Stimulated activated effector memory CD8-positive, alpha-beta T cell treated with anti-CD3 and anti-CD28 coated beads, Interleukin-12 subunit alpha, Interleukin-12 subunit beta, amount 100 ng/mL, for 72 hours (primary cell): ENCODE measurements at regions not wholly inside any gene's neighbourhood (a gene's known extent, or its start where the extent isn't known, plus 50 kb on each side); places are given as distances from the start of the nearest gene placed in this dataset.
A peak's percentile ranks its signal among the peaks of the same experiment; 100 is the strongest.
"Not testable (repeated sequence)": the region's sequence is repeated elsewhere in the genome, so short reads cannot be mapped to it uniquely, and the experiment has no call there.

Experiments
- ATAC-seq: fragments of 150-1000 bp; cut with Tn5 transposase; 2 replicates; pipeline ENCODE4 v1.10.0; 2021
- DNase-seq, 2 donors: peaks; one replicate each; pipeline ENCODE4 v3.0.0; 2021 to 2022; ENCODE audit warnings: low spot score in 2 of 2
- H3K27ac Mint-ChIP-seq: one replicate; pipeline ENCODE4 v1.8.0; 2022; ENCODE audit warnings: mild to moderate bottlenecking, mixed read lengths
- H3K36me3 Mint-ChIP-seq: one replicate; pipeline ENCODE4 v1.8.0; 2022; ENCODE audit warnings: mild to moderate bottlenecking, mixed read lengths
- H3K4me1 Mint-ChIP-seq: one replicate; pipeline ENCODE4 v1.8.0; 2022; ENCODE audit warnings: mixed read lengths
- H3K4me3 Mint-ChIP-seq: one replicate; pipeline ENCODE4 v1.8.0; 2022; ENCODE audit warnings: mild to moderate bottlenecking, mixed read lengths
- H3K9me3 Mint-ChIP-seq: one replicate; pipeline ENCODE4 v1.8.0; 2022; ENCODE audit warnings: mixed read lengths

DNA sequence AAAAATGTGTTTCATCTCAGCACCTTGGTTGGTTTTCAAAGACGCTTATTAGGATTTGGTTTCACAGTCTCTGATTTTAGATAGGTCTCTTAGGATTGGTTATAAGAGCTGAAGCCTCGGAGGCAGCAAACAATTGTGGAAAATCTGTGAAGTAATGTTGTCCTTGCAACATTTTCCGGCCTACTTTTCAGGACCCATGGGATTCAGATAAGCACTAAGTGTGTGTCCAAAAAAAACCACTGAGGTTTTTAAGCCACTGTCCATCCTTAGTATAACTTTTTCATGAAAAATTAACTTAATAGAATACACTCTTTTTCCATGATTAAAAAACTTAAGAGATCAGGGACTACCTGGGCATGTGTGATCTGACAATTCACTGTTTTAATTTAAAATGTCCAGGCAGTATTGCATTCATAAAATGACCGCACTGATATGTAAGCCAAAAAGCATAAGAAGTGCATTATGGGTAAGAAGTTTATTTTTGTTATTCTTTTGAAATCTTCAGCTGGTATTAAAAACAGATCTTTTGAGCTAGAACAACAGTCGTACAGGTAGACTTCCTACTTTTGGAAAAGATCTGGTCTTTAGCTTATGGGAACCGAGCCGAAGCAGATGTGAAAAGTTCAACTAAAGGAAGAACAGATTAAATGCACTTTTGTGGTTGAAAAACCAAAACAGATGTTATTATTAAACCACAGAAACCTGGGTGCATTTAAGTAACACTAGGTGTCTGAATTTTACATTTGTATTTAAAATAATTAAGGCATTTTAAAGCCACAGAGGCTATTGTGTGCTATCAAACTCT lies 479.4 kb upstream of the ZEB2 start:
- ATAC-seq (no peak), DNase-seq (no peak)
- H3K4me3 Mint-ChIP-seq: no peak overlapping the region

DNA sequence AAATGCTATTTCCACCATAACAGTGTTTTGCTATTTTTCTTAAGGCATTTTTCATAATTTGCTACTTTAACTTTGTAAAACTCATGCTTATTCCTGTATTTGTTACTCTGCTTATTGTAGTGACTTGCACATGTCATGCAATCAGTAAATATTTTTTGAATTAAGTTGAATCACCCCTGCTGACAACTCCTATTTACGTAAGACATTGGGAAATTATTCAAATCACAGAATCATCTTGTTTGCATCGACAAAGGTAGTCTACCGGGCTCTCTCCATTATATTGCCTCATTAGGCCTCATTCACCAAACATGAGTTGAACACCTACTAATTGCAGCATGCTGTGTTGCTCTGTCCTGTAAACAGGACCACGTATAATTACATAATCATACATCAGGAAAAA lies 478.5 kb upstream of the ZEB2 start:
- no peak for DNase-seq
- H3K36me3 Mint-ChIP-seq: no peaks in the 10 kb centered on the region
- ATAC-seq: no peak
- no peaks in the 10 kb centered on the region for H3K9me3 Mint-ChIP-seq
- no peaks in the 10 kb centered on the region for H3K4me1 Mint-ChIP-seq
- no peak overlapping the region for H3K27ac Mint-ChIP-seq
- no peak overlapping the region for H3K4me3 Mint-ChIP-seq

More for the DNA sequence above, 479.4 kb upstream of the ZEB2 start:
- no peaks in the 10 kb centered on the region for H3K4me1 Mint-ChIP-seq
- H3K9me3 Mint-ChIP-seq: no peaks in the 10 kb centered on the region
- no peaks in the 10 kb centered on the region for H3K36me3 Mint-ChIP-seq
- H3K27ac Mint-ChIP-seq: no peak overlapping the region

DNA sequence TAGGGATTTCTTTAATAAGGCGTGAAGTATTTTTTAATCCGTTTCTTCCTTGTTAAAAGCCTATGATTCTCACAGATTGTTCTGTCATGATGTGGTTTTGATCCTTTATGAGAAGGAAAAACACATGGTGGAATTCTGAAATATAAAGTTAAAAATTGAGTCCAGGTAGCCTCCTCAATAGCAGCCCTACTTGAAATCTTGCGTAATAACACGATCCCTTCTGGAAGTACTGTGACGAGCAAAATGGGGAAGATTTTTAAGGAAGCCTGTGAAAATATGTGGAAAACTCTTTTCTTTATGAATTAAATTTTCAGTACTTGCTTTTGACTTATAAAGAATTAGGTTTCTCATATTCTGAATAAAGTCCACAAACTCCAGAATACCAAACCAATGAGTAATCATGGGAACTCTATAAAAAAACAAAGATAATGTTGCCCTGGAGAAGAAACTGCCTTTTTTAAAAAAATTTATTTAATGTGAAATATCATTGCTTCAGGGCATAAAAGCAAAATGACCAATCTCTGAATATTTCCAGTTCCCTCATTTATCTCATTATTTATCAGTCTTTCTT lies 476.4 kb upstream of the ZEB2 start:
- no peaks in the 10 kb centered on the region for H3K4me1 Mint-ChIP-seq
- H3K27ac Mint-ChIP-seq: no peak overlapping the region
- no peak for ATAC-seq
- DNase-seq: no peak
- no peaks in the 10 kb centered on the region for H3K9me3 Mint-ChIP-seq
- no peaks in the 10 kb centered on the region for H3K36me3 Mint-ChIP-seq
- H3K4me3 Mint-ChIP-seq: no peak overlapping the region

DNA sequence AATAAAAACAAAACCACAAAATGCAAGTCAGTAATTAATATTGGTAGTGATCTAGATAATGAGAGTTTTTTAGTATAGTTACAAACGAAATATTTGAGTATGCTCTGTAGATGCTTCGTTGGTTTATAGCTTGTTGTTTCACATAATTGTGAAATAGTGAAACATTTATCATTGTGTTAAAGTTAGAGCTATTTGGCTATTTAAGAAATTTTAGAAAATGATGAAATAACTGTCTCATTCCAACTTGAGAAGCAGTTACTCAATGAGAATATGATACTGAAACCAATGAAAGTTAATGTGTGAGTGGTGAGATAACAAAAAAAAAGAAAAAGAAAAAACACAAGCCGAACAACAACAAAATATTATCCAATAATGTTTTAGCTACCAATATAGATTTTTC lies 475.6 kb upstream of the ZEB2 start:
- no peak overlapping the region for H3K27ac Mint-ChIP-seq
- H3K9me3 Mint-ChIP-seq: no peaks in the 10 kb centered on the region
- no peak for ATAC-seq

DNA sequence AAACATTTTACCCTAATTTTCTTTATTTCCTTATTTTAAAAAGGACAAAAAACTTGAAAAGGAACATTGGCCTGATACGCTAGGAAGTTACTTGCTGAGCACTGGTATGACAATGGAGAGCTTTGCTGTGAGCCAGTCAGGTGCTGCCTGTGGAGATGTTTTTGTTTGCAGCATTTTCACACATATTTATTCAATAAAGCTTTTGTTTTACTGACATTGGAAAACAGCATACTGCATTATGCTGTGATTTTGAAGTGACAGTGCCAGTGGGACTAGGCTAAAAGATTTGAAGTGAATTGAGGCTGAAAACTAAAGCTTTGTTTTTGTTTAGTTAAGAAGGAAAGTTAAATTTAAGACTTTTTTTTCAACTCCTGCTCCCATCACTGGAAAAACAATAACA lies 470.7 kb upstream of the ZEB2 start:
- no peak overlapping the region for H3K27ac Mint-ChIP-seq
- no peak for DNase-seq
- no peaks in the 10 kb centered on the region for H3K4me1 Mint-ChIP-seq
- no peak for ATAC-seq
- peaks cover 4% of the 10 kb centered on the region for H3K9me3 Mint-ChIP-seq
- H3K4me3 Mint-ChIP-seq: no peak overlapping the region
- no peaks in the 10 kb centered on the region for H3K36me3 Mint-ChIP-seq

More for the DNA sequence above, 475.6 kb upstream of the ZEB2 start:
- H3K4me3 Mint-ChIP-seq: no peak overlapping the region
- no peaks in the 10 kb centered on the region for H3K36me3 Mint-ChIP-seq
- DNase-seq: no peak
- no peaks in the 10 kb centered on the region for H3K4me1 Mint-ChIP-seq

DNA sequence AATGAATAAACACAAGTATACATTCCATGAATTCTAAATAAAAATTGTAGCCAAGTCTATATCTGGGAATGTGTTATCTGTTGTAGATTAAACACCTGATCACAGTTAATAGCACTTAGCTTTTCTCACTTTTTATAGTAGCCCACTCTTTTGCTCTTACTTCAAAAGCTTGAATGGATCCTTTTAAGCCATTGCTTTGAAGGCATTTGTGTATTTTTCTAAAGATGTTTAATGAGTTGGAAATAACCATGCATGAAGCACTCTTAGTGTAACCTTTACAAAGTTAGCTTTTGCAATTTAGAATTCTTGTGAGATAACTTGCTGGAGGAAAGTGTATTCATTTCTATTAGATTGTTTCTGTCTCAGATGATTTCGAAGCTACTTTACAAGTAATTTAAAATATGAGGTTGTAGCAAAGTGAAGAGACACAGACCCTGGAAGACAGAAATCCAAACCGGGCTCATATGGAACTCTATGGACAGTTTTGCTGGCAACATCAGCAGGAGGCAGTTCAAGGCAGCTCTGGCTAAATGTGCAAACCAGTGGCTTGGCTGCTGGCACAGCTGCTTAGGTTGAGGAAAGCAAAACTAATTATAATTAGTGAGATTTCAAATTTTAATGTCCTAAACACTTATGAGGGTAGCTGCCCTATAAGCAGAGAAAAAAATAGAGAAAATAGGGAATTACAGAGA lies 469.8 kb upstream of the ZEB2 start:
- DNase-seq: no peak
- H3K27ac Mint-ChIP-seq: no peak overlapping the region

DNA sequence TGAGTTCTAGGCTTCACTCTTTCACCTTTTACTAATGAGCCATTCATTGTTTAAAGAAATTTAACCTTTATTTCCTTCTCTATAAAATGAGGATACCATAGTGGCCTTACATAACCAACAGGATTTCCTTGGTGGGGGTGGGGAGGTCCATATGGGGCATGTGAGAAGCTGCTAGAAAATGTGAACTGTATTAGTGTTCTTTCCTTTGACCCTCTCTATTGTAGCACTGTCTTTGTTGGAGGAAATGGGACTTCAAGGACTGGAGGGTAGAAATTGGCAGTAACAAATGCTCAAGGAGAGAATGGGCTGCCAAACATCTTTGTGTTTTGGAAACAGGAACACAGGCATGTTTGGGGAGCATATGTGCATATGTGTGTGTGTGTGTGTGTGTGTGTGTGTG lies 468.7 kb upstream of the ZEB2 start:
- no peaks in the 10 kb centered on the region for H3K36me3 Mint-ChIP-seq

More for the DNA sequence above, 469.8 kb upstream of the ZEB2 start:
- Mint-ChIP-seq H3K9me3 (peaks cover 4% of the 10 kb centered on the region), H3K4me3 (no peak overlapping the region), H3K4me1 (no peaks in the 10 kb centered on the region), H3K36me3 (no peaks in the 10 kb centered on the region)
- ATAC-seq: no peak

DNA sequence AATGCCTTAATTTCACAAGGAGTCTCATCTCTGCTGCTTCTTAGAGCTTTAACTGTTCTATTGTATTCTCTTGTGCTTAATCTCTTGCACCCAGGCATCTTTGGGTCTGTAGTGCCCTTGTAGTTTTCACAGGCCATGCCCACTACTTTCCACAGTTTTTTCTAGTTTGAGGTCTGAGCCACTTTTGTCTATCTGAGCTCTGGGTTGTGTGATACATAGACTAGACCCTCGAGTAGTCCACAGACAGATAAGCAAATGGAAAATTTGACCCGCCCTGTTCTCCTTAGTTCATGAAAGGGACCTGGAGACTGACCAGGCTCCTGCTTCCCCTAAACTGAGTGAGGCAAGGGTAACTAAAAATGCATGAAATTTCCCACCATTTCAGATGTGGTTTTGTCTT lies 466.8 kb upstream of the ZEB2 start:
- DNase-seq (no peak), ATAC-seq (no peak)
- no peaks in the 10 kb centered on the region for H3K4me1 Mint-ChIP-seq
- H3K9me3 Mint-ChIP-seq: peaks cover 4% of the 10 kb centered on the region
- H3K36me3 Mint-ChIP-seq: no peaks in the 10 kb centered on the region
- no peak overlapping the region for H3K4me3 Mint-ChIP-seq
- H3K27ac Mint-ChIP-seq: no peak overlapping the region

More for the DNA sequence above, 468.7 kb upstream of the ZEB2 start:
- ATAC-seq (no peak), DNase-seq (no peak)
- Mint-ChIP-seq H3K4me3 (no peak overlapping the region), H3K9me3 (peaks cover 4% of the 10 kb centered on the region), H3K27ac (no peak overlapping the region), H3K4me1 (no peaks in the 10 kb centered on the region)

DNA sequence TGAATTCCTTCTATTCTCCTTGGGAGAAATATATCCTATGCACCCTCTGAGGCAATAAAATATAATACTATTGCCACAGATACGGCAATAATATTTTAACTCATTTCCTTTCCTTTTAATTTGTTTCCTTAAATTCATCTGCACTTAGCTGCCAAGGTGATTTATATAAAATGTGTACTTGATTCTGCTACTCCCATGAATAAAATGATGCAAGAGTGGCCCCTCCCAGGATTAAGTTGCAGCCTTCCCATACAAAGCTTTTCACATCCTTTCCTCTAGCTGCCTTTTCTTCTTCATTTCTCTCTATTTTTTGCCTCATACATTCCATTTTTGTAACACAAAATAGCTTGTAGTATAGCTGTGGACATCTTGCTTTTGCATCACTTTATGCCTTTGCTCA lies 464.1 kb upstream of the ZEB2 start:
- Mint-ChIP-seq H3K4me1 (no peaks in the 10 kb centered on the region), H3K36me3 (no peaks in the 10 kb centered on the region), H3K9me3 (peaks cover 6% of the 10 kb centered on the region), H3K27ac (no peak overlapping the region), H3K4me3 (no peak overlapping the region)
- ATAC-seq (no peak), DNase-seq (no peak)

DNA sequence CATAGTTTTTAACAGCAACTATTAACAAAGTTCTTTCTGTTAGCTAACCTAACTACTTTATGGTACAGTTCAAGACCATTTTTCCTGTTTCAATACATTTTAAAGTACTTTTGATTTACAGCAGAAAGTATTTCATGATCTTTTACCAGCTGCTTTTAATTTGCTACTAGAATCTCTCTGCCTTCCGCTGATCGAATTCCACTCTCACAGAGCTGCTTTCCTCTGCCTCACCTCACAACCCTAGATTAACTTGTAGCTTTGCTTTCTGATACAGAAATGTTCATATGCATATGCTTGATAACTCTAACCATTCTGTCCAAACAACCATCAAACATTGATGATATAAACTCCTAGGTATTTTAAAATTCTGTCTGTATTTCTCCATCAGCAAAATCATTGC lies 463.2 kb upstream of the ZEB2 start:
- Mint-ChIP-seq H3K4me3 (no peak overlapping the region), H3K36me3 (no peaks in the 10 kb centered on the region), H3K4me1 (no peaks in the 10 kb centered on the region), H3K27ac (no peak overlapping the region), H3K9me3 (peaks cover 6% of the 10 kb centered on the region)
- DNase-seq (no peak), ATAC-seq (no peak)

DNA sequence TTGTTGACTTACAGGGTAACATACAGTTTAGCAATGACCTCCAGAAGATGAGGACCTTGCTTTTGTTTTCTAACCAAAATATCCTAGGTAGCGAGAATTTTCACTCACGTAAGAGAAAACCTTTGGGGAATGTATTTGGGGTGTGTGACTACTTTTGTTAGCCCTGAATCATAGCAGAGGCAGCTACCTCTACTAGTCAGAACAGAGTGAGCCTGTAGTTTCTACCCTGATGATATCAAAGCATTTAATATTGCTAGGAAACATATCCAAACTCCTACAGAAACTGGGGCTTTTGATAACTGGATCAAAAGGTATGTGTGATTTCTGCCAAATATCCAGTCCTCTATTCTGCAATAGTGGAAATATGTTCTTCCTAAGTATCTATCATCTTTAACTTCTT lies 462.6 kb upstream of the ZEB2 start:
- ATAC-seq (no peak), DNase-seq (no peak)
- Mint-ChIP-seq H3K4me1 (no peaks in the 10 kb centered on the region), H3K27ac (no peak overlapping the region), H3K9me3 (peaks cover 6% of the 10 kb centered on the region), H3K4me3 (no peak overlapping the region), H3K36me3 (no peaks in the 10 kb centered on the region)

DNA sequence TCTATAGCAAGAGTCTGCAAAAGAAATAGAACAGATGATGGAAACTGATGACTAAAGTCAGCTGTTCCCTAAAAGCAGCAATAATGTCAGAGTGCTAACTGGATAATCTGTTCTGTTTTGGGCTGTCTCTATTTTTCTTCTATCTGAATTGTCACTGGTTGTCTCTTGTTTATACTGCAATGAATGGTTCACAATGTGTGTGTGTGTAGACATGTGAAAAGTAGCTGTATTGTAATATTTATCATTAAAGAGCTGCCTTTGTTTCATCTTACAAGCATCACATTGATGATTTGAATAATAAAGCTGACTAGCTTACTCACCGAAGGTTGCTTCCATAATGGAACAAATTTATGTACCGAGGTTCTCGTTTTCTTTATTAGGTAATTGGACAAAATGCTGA lies 456.0 kb upstream of the ZEB2 start:
- no peak for DNase-seq
- H3K4me3 Mint-ChIP-seq: no peak overlapping the region
- H3K9me3 Mint-ChIP-seq: peaks cover 3% of the 10 kb centered on the region
- H3K27ac Mint-ChIP-seq: no peak overlapping the region
- no peak for ATAC-seq
- H3K4me1 Mint-ChIP-seq: no peaks in the 10 kb centered on the region
- H3K36me3 Mint-ChIP-seq: no peaks in the 10 kb centered on the region

DNA sequence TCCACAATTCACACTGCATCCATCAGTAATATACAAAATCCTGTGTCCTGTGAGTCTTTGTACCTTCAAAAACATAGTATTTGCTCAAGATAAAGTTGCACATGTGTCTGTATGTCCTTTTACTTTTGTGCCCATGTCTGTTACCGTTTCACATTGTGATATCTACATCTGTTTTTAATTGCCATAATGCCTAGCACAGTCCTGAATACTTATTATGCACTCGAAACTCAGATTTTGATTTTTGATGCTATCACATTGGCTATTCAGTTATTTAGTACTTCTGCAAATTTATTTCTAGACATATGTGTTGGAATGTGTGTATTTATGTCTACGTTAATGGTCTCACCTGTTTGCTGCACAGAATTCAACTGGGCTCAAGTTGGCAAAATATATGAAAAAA lies 452.8 kb upstream of the ZEB2 start:
- no peak for DNase-seq
- H3K4me1 Mint-ChIP-seq: no peaks in the 10 kb centered on the region
- no peak for ATAC-seq
- H3K9me3 Mint-ChIP-seq: peaks cover 7% of the 10 kb centered on the region
- no peak overlapping the region for H3K4me3 Mint-ChIP-seq
- H3K36me3 Mint-ChIP-seq: no peaks in the 10 kb centered on the region
- no peak overlapping the region for H3K27ac Mint-ChIP-seq

DNA sequence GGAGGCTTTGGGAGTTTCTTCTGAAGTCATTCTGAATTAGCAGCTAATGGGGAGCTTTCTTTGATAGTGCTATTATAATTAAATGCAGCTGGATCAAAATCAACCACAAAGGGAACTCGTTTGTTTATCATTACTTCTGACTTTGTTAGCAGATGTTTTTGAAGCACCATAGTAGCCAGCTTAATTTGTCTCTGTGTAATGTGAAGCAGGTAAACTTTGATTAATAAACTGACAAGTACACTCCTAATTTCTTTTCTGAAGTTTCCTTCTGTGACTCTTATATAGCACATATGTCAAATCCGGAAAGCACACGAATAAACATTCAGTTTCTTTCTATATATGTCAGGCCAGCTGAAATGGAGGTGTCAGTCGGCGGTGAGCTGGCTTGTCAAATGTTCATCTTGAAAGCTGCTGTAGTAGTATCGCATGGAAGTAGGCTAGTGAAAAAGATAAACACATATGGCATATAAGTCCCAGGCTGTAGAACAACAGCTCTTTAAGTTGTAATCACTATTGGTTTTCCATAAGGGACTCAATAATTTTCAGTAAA lies 451.9 kb upstream of the ZEB2 start:
- Mint-ChIP-seq H3K4me1 (no peaks in the 10 kb centered on the region), H3K9me3 (peaks cover 7% of the 10 kb centered on the region), H3K36me3 (no peaks in the 10 kb centered on the region), H3K27ac (no peak overlapping the region), H3K4me3 (no peak overlapping the region)
- no peak for DNase-seq
- ATAC-seq: peak; percentile 60

DNA sequence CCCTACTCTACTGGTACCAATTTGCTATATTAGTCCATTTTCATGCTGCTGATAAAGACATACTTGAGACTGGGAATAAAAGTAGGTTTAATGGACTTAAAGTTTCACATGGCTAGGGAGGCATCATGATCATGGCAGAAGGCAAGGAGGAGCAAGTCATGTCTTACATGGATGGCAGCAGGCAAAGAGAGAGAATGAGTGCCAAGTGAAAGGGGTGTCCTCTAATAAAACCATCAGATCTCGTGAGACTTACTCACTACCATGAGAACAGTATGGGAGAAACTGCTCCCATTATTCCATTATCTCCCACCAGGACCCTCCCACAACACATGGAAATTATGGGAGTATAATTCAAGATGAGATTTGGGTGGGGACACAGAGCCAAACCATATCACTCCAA lies 450.5 kb upstream of the ZEB2 start:
- not testable (repeated sequence) for H3K36me3 Mint-ChIP-seq, H3K27ac Mint-ChIP-seq, DNase-seq, H3K4me3 Mint-ChIP-seq, H3K4me1 Mint-ChIP-seq, ATAC-seq
- peaks cover 10% of the 10 kb centered on the region for H3K9me3 Mint-ChIP-seq

DNA sequence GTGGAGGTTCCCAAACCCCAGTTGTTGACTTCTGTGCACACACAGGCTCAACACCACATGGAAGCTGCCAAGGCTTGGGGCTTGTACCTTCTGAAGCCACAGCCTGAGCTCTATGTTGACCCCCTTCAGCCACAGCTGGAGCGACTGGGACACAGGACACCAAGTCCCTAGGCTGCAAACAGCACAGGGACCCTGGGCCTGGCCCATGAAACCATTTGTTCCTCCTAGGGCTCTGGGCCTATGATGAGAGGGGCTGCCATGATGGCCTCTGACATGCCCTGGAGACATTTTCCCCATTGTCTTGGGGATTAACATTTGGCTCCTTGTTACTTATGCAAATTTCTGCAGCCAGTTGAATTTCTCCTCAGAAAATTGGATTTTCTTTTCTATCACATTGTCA lies 449.6 kb upstream of the ZEB2 start:
- not testable (repeated sequence) for H3K36me3 Mint-ChIP-seq, DNase-seq, H3K4me1 Mint-ChIP-seq, H3K27ac Mint-ChIP-seq, H3K4me3 Mint-ChIP-seq, ATAC-seq
- H3K9me3 Mint-ChIP-seq: peaks cover 10% of the 10 kb centered on the region
